WTC11 (cell line): ENCODE measurements at regions not wholly inside any gene's neighbourhood (a gene's known extent, or its start where the extent isn't known, plus 50 kb on each side); places are given as distances from the start of the nearest gene placed in this dataset.

Experiments used
- ATAC-seq: fragments of 200-7000 bp; cut with Tn5 transposase; 2 replicates; pipeline ENCODE4 v1.10.0; 2021; ENCODE audit warnings: mild to moderate bottlenecking, moderate library complexity
- CTCF ChIA-PET: fragments of 300-600 bp; sonication (Branson Sonifier 250); formaldehyde crosslinking; loops from one replicate; lab custom pipeline; 2021; ENCODE audit warnings: antibody characterized with exemption; lab: Charles Lee
- POLR2A ChIA-PET: fragments of 350-600 bp; sonication (Branson Sonifier 250); formaldehyde crosslinking; loops from one replicate; lab custom pipeline; 2021; ENCODE audit warnings: antibody characterized with exemption; lab: Charles Lee
- DNase-seq: peaks from one replicate; pipeline ENCODE4 v3.0.0; 2021; ENCODE audit warnings: low spot score
- H3K27ac Mint-ChIP-seq: 2 replicates; pipeline ENCODE4 v1.8.0; 2021; ENCODE audit warnings: mixed read lengths
- H3K27me3 Mint-ChIP-seq: 2 replicates; pipeline ENCODE4 v1.8.0; 2021; ENCODE audit warnings: low read depth, mild to moderate bottlenecking, moderate library complexity, mixed read lengths
- H3K36me3 Mint-ChIP-seq: 2 replicates; pipeline ENCODE4 v1.8.0; 2021; ENCODE audit warnings: mixed read lengths
- H3K4me1 Mint-ChIP-seq: 2 replicates; pipeline ENCODE4 v1.8.0; 2022; ENCODE audit warnings: mixed read lengths
- H3K4me3 Mint-ChIP-seq: 2 replicates; pipeline ENCODE4 v1.8.0; 2021; ENCODE audit warnings: mild to moderate bottlenecking, moderate library complexity, mixed read lengths
- H3K9me3 Mint-ChIP-seq: 2 replicates; pipeline ENCODE4 v1.8.0; 2021; ENCODE audit warnings: mixed read lengths
- ATF2 ChIP-seq: sonication (generic); formaldehyde crosslinking; IDR thresholded peaks from 2 replicates; pipeline ENCODE4 v1.8.1; 2022; ENCODE audit warnings: low read depth, missing genetic modification reagents, borderline replicate concordance
- ERG ChIP-seq: fragments of 250-450 bp; sonication (Bioruptor Pico); IDR thresholded peaks from 2 replicates; pipeline ENCODE4 v1.8.0; 2021; ENCODE audit warnings: mild to moderate bottlenecking
- FOXP4 ChIP-seq: sonication (generic); formaldehyde crosslinking; IDR thresholded peaks from 2 replicates; pipeline ENCODE4 v1.8.0; 2022; ENCODE audit warnings: mild to moderate bottlenecking, missing genetic modification reagents
- IRF2 ChIP-seq: sonication (generic); formaldehyde crosslinking; IDR thresholded peaks from 2 replicates; pipeline ENCODE4 v1.8.0; 2022; ENCODE audit warnings: low read depth, missing genetic modification reagents, borderline replicate concordance
- KAT7 ChIP-seq: sonication (generic); formaldehyde crosslinking; IDR thresholded peaks from 2 replicates; pipeline ENCODE4 v1.8.1; 2023; ENCODE audit warnings: missing genetic modification reagents, mild to moderate bottlenecking, borderline replicate concordance
- MYBL2 ChIP-seq: sonication (generic); formaldehyde crosslinking; IDR thresholded peaks from 2 replicates; pipeline ENCODE4 v1.8.1; 2023; ENCODE audit warnings: mild to moderate bottlenecking, moderate library complexity, missing genetic modification reagents
- NR2C2 ChIP-seq: sonication (generic); formaldehyde crosslinking; IDR thresholded peaks from 2 replicates; pipeline ENCODE4 v1.8.0; 2022; ENCODE audit warnings: mild to moderate bottlenecking, missing genetic modification reagents
- NR3C1 ChIP-seq: sonication (generic); formaldehyde crosslinking; conservative IDR thresholded peaks from 2 replicates; pipeline ENCODE4 v1.8.1; 2023; ENCODE audit warnings: low read depth, mild to moderate bottlenecking, missing genetic modification reagents
- RORB ChIP-seq: fragments of 250-450 bp; sonication (Bioruptor Pico); IDR thresholded peaks from 2 replicates; pipeline ENCODE4 v1.9.0; 2021; ENCODE audit warnings: mild to moderate bottlenecking
- ZNF219 ChIP-seq: sonication (generic); formaldehyde crosslinking; IDR thresholded peaks from 2 replicates; pipeline ENCODE4 v1.8.0; 2023; ENCODE audit warnings: missing genetic modification reagents, mild to moderate bottlenecking, borderline replicate concordance
- ZNF232 ChIP-seq: sonication (generic); formaldehyde crosslinking; IDR thresholded peaks from 2 replicates; pipeline ENCODE4 v1.8.0; 2022; ENCODE audit warnings: mild to moderate bottlenecking, missing genetic modification reagents
- ZNF416 ChIP-seq: fragments of 250-450 bp; sonication (Bioruptor Pico); IDR thresholded peaks from 2 replicates; pipeline ENCODE4 v1.9.0; 2021; ENCODE audit warnings: mild to moderate bottlenecking, inconsistent platforms
- ZNF532 ChIP-seq: fragments of 250-450 bp; sonication (Bioruptor Pico); IDR thresholded peaks from 2 replicates; pipeline ENCODE4 v1.9.0; 2021; ENCODE audit warnings: mild to moderate bottlenecking, borderline replicate concordance
- TF ChIP-seq, protein P1 (sequence below): sonication (generic); formaldehyde crosslinking; conservative IDR thresholded peaks from 2 replicates; pipeline ENCODE4 v1.8.1; 2023; ENCODE audit warnings: mild to moderate bottlenecking, low read depth, missing genetic modification reagents, moderate library complexity
- TF ChIP-seq, protein P2 (sequence below): fragments of 250-450 bp; sonication (Bioruptor Pico); IDR thresholded peaks from 2 replicates; pipeline ENCODE4 v1.9.0; 2021; ENCODE audit warnings: mild to moderate bottlenecking

- TF ChIP-seq, protein P1, sequence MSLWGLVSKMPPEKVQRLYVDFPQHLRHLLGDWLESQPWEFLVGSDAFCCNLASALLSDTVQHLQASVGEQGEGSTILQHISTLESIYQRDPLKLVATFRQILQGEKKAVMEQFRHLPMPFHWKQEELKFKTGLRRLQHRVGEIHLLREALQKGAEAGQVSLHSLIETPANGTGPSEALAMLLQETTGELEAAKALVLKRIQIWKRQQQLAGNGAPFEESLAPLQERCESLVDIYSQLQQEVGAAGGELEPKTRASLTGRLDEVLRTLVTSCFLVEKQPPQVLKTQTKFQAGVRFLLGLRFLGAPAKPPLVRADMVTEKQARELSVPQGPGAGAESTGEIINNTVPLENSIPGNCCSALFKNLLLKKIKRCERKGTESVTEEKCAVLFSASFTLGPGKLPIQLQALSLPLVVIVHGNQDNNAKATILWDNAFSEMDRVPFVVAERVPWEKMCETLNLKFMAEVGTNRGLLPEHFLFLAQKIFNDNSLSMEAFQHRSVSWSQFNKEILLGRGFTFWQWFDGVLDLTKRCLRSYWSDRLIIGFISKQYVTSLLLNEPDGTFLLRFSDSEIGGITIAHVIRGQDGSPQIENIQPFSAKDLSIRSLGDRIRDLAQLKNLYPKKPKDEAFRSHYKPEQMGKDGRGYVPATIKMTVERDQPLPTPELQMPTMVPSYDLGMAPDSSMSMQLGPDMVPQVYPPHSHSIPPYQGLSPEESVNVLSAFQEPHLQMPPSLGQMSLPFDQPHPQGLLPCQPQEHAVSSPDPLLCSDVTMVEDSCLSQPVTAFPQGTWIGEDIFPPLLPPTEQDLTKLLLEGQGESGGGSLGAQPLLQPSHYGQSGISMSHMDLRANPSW, result no peak
- TF ChIP-seq FOXP4 (CRISPR knock-in tag) (no peak), ATF2 (CRISPR knock-in tag) (no peak)
Measured at GRCh38 chr10:58109731-58110130, 158.0 kb downstream of the IPMK start (continued).

DNA sequence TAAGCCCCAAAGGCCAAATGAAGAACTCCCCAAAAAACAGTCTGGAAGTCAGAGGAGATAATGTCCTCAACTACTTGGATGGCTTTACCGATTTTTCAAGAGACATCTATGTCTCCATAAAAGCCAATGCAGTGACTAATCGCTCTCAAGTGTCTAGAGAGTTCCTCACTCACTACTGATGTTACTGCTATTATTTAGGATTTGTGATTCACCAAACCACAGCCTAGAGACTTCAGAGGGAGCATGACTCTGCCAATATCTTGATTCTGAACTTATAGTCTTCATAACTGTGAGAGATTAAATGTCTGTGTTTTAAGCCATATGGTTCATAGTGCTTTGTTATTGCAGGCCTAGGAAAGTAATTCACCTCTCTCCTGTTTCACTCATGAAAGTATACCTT is 160.2 kb downstream of the IPMK start:
- peaks cover 3% of the 10 kb centered on the region for H3K36me3 Mint-ChIP-seq
- H3K4me1 Mint-ChIP-seq, result peaks cover 5% of the 10 kb centered on the region; the same call in 1 of the 2 replicates
- ATAC-seq (no peak), DNase-seq (no peak)
- TF ChIP-seq ZNF416 (CRISPR knock-in tag) (no peak), ZNF219 (CRISPR knock-in tag) (no peak), RORB (CRISPR knock-in tag) (no peak), ZNF532 (no peak), IRF2 (CRISPR knock-in tag) (no peak), NR3C1 (CRISPR knock-in tag) (no peak), MYBL2 (CRISPR knock-in tag) (no peak), KAT7 (CRISPR knock-in tag) (no peak), ZNF232 (CRISPR knock-in tag) (no peak), ERG (CRISPR knock-in tag) (no peak), NR2C2 (CRISPR knock-in tag) (no peak)
- TF ChIP-seq, protein P2, sequence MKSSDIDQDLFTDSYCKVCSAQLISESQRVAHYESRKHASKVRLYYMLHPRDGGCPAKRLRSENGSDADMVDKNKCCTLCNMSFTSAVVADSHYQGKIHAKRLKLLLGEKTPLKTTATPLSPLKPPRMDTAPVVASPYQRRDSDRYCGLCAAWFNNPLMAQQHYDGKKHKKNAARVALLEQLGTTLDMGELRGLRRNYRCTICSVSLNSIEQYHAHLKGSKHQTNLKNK (CRISPR knock-in tag), result no peak
- H3K27ac Mint-ChIP-seq, result no peak overlapping the region
- ChIA-PET CTCF (no interaction called here), POLR2A (no interaction called here)
- no peak overlapping the region for H3K4me3 Mint-ChIP-seq
- H3K9me3 Mint-ChIP-seq, result peaks cover 10% of the 10 kb centered on the region
- no peaks in the 10 kb centered on the region for H3K27me3 Mint-ChIP-seq
